BJ (cell line): ENCODE measurements at regions not wholly inside any gene's neighbourhood (a gene's known extent, or its start where the extent isn't known, plus 50 kb on each side); places are given as distances from the start of the nearest gene placed in this dataset.

Source experiments
- CTCF ChIA-PET: fragments of 350-600 bp; formaldehyde crosslinking; extraction: SDS; loops from one replicate; lab custom pipeline; 2021; ENCODE audit warnings: antibody characterized with exemption, inconsistent platforms; lab: Yijun Ruan, JAX
- POLR2A ChIA-PET: fragments of 300-600 bp; sonication (Branson Sonifier 250); formaldehyde crosslinking; extraction: SDS; loops from one replicate; lab custom pipeline; 2021; ENCODE audit warnings: antibody characterized with exemption; lab: Charles Lee
- DNase-seq: peaks from one replicate; pipeline ENCODE4 v3.0.0-alpha.2; 2011; ENCODE audit warnings: low read depth
- H3K27me3 ChIP-seq: 2 replicates; pipeline ENCODE4 v1.6.0; 2011; ENCODE audit warnings: low read length; ENCODE audit not compliant: control insufficient read depth, insufficient read depth
- H3K36me3 ChIP-seq: 2 replicates; pipeline ENCODE4 v1.5.1; 2011; ENCODE audit warnings: low read length; ENCODE audit not compliant: control insufficient read depth, insufficient read depth
- H3K4me3 ChIP-seq: 2 replicates; pipeline ENCODE4 v1.5.1; 2011; ENCODE audit warnings: low read depth, mild to moderate bottlenecking, control low read depth, low read length
- CTCF ChIP-seq: IDR thresholded peaks from 2 replicates; pipeline ENCODE4 v1.5.1; 2011; ENCODE audit warnings: low read depth, mild to moderate bottlenecking, control low read depth, inconsistent platforms, low read length, moderate library complexity; ENCODE audit not compliant: insufficient read depth

GRCh38 chr9:90017679-90018078, 412.9 kb downstream of the GADD45G start:
- TF ChIP-seq CTCF, result no peak
- POLR2A ChIA-PET, result no interaction called here
- CTCF ChIA-PET, result interaction anchor here (1.5 to 1.6 kb wide), 2 partner anchors 10 to 13 kb away, joined by 3 to 4 read pairs; no protein-coding TSS in a partner anchor

GRCh38 chr9:90018688-90019087, 413.9 kb downstream of the GADD45G start:
- Histone ChIP-seq H3K27me3 (no peaks in the 10 kb centered on the region), H3K4me3 (no peak overlapping the region), H3K36me3 (no peaks in the 10 kb centered on the region)
- POLR2A ChIA-PET, result no interaction called here
- no peak for DNase-seq
- CTCF ChIA-PET, result no interaction called here
- no peak for TF ChIP-seq CTCF

More at GRCh38 chr9:90017679-90018078, 412.9 kb downstream of the GADD45G start:
- no peaks in the 10 kb centered on the region for H3K36me3 ChIP-seq
- no peak overlapping the region for H3K4me3 ChIP-seq
- H3K27me3 ChIP-seq, result no peaks in the 10 kb centered on the region
- no peak for DNase-seq

- POLR2A ChIA-PET, result no interaction called here
- CTCF ChIA-PET, result no interaction called here
- Histone ChIP-seq H3K27me3 (no peaks in the 10 kb centered on the region), H3K36me3 (no peaks in the 10 kb centered on the region), H3K4me3 (no peak overlapping the region)
- no peak for TF ChIP-seq CTCF
- DNase-seq, result no peak
Observed at GRCh38 chr9:90019626-90020025, 414.8 kb downstream of the GADD45G start.

GRCh38 chr9:90020276-90020871, 415.6 kb downstream of the GADD45G start:
- ChIA-PET CTCF (no interaction called here), POLR2A (no interaction called here)
- no peak for DNase-seq
- no peak for TF ChIP-seq CTCF
- Histone ChIP-seq H3K27me3 (no peaks in the 10 kb centered on the region), H3K4me3 (no peak overlapping the region), H3K36me3 (no peaks in the 10 kb centered on the region)

GRCh38 chr9:90021216-90021906, 416.5 kb downstream of the GADD45G start:
- ChIA-PET POLR2A (no interaction called here), CTCF (no interaction called here)
- Histone ChIP-seq H3K27me3 (no peaks in the 10 kb centered on the region), H3K4me3 (no peak overlapping the region), H3K36me3 (no peaks in the 10 kb centered on the region)
- no peak for DNase-seq
- TF ChIP-seq CTCF, result no peak
